Activated CD4-positive, alpha-beta T cell treated with anti-CD3 and anti-CD28 coated beads for 4 hours (primary cell): ENCODE measurements at regions not wholly inside any gene's neighbourhood (a gene's known extent, or its start where the extent isn't known, plus 50 kb on each side); places are given as distances from the start of the nearest gene placed in this dataset.

Experiments used
- DNase-seq, 2 donors: peaks; one replicate each; pipeline ENCODE4 v3.0.0-alpha.2; 2020

GRCh38 chr4:138851391-138852335 is 163.9 kb upstream of the NOCT start:
- DNase-seq: no peak

DNA sequence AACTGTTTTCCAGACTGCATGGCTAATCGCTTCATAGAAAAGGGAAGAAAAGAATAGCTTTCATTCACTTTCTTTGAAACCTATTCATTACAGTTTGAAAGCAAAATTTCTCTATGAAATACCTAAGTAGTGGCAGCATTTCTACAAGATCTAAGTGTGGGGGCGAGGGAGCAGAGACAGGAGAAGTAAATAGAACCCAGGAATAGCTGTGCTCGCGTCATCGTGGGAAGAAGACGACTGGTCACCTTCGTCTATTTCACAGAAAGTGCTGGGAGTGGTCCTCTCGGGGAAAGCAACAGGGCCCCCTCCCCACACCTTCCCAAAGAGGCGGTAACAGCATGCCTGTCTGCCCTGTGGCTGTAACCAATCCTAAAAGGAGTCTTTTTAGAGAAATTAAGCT is 169.9 kb upstream of the NOCT start:
- no peak for DNase-seq

DNA sequence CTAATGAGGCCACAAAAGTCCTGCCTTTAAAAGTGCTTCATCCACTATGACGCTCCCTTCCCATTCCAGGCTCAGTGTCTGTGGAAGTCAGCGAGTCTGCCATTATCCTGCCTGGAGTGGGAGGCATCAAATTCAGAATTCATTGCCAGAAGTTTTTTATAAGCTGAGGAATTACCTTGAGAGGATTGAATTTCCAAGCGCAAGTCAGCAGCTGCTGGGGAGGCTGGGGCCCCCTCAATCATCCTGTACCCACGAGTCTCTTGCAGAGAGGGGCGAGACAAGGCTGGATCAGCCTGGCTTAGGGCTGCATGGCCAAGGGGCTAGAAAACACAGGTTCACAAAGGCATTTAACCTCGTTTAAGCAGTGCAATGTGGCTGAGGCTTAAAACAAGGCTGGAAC is 170.5 kb upstream of the NOCT start:
- no peak for DNase-seq

DNA sequence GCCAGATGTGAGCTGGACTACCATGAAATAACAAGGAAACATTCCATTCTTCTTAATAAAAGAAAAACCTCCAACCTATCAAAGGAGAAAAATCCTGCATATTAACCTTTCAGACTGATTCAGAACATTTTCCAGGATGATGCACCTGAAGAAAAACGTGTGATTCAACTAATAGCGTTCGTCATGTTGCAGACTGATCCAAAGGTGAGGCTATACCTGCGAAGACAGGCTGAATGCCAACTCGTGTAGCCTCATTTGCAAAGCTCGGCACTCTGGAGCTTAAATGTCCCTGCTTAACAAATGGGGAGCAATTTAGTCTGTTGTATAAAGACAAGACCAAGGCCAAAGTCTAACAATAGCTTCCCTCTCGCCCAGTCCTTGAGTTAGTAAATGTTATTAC is 172.0 kb upstream of the NOCT start:
- no peak for DNase-seq

DNA sequence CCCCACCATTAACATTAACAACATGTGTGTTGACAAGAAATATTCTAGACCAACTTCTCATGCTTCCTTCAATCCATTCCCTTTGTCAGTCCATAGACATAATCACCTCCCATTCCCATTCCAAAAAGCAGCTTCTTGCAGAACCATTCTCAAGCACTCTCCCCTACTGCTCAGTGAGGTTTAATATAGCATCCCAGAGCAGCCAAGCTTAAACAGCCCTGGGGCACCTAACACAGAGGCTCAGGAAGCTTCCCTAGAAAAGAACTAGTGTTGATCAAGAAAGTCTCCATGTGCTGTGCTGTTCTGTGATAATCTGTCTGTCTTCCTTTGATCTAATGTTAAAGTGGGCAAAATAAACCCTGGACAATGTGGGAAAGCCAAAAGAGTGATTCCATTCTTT is 174.2 kb upstream of the NOCT start:
- no peak for DNase-seq

DNA sequence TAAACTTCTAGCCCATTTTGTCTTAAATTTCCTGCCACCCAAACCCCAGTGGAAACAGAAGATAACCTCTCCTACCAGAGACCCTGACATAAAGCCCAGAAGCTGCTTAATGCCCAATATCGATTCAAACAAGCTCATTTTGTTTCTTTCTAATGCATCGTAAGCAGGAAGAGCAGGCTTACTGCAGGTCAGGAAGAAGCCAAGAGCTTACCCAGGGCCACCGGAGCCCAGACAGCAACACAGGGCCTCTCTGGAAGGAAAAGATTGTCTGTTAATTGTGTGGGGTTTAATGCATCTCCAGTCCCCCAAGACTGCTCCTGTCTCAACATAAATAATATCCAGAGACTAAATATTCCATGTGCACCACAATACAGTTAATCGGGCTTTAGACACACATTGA is 177.3 kb upstream of the NOCT start:
- no peak for DNase-seq

GRCh38 chr4:138835832-138836533 is 179.6 kb upstream of the NOCT start:
- DNase-seq: no peak

DNA sequence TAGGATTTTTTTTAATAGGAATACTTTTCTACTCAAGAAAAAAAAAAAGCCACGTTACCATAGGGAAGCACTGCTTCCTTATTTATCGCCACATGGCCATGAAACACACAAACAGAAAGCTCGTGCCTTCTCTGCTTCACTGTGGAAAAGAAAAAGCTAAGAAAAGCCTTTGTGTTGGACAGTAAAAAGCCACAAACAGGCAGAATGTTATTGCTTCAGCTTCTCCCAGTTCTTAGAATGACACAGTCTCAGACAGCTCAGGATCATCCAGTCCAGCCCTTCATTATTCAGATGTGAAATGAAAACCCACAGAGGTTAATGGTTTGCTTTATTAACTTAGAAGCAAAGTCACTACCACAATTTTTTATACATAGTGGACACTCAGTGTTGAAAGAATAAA is 181.6 kb upstream of the NOCT start:
- DNase-seq: no peak

- no peak for DNase-seq
These were observed 183.0 kb upstream of the NOCT start for GRCh38 chr4:138832563-138832962.

DNA sequence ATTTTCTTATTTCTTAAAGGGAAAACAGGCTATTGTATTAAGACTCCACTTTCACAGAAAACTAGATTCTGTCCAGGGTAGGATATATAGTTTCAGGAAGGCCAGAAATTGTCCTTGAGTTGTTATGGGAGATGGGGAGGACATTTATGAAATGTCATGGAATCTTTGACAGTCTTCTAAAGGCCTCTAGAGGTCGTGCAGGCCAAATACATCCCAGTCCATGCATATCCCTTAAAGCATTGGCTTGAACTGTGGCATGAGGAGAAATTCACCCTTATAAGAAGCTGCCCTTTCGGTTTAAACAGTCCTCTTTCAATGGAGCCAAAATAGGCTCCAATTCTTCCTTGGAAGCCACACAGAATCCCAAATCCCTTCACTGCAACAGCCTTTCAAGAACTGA is 183.6 kb upstream of the NOCT start:
- no peak for DNase-seq

DNA sequence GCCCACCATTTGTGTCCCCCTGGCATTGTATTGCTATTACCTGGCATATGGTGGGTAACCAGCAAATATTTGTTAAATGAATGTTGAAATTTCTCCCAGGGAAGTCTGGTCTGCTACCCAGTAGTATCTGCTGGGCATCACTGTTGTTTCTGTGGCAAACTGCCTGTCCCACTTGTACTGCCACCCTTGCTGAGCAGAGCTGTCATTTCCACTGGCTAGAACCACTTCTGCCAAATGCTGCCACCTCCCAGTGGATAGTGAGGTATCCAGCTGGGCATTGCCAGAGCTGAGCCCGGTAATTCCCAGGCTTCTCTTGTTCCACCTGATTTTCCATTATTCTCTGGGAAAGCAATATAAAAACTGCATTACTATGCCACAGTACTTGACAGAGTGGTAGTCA is 186.7 kb upstream of the NOCT start:
- DNase-seq: no peak

DNA sequence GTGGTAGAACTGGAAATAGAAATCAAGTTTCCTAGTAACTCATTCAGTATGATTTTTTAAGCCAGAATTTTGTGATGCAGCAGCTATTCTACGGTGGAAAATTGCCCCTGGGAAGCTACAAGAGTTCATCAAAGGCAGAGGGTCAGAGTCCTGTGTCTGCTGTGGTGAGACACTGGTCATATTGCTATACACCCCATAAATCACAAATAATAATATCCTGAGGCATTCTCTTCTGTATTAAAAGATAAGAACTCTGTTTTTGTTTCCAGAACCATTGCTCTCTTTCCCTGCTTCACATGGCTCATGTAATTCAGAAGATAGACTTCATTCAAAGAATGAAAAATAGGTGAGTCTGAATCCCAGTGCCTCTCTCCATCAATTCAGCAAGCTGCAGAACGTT is 188.8 kb upstream of the NOCT start:
- DNase-seq: no peak

- no peak for DNase-seq
These were observed 189.3 kb upstream of the NOCT start for GRCh38 chr4:138826322-138826721.

DNA sequence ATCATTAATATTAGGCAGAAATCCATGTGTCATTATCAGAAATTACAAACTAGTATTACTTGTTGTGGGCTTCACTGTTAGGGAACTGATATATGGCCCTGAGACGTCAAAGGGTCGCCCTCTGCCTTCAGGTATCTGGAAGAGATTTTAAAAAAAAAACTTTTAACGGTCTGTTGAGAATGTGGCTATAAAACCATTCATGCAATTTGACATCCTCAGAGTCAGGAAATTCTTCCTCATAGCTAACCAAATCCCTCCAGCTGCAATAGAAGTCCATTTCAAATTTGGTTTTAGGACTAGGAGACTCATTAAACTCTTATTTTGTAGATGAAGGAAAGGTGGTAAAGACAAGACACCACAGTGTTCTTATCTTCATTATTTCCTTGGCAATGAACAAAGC is 194.2 kb upstream of the NOCT start:
- no peak for DNase-seq

GRCh38 chr4:138816875-138817274 is 198.7 kb upstream of the NOCT start:
- no peak for DNase-seq

DNA sequence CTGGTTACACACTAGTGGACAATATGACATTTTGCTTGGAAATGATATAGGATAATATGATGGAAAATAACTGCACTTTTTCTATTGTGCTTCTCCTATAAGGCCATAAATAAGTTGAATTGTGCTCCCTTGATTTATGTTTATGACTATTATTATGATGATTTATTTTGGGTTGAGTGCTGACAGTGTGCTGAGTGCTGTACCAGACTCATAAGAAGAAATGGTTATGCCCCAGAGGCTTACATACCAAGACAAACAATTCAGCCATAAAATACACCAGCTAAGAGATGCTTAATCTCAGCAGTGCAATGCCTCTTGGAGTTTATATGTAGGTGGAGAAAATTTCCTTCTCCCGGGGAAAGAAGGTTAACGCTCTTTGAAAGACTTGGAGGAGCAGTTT is 199.8 kb upstream of the NOCT start:
- DNase-seq: no peak

DNA sequence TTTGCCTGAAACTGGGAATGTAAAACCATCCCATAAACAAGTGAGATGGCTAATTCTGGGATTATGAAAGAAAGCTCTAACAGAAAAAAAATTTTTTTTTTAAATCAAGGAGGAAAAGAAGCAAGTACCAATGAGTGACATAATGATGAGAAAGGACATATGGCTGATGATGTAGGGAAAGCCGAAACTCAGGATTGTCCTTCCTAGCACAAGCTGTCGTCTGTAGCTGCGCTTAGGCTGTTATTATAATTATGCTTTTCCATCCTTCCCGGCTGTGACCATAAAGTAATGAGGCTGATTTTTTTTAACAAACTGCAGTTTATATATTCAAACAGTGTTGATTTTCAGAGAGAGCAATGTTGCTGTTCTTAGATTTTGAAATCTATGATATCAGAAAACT is 209.8 kb upstream of the NOCT start:
- DNase-seq: no peak

DNA sequence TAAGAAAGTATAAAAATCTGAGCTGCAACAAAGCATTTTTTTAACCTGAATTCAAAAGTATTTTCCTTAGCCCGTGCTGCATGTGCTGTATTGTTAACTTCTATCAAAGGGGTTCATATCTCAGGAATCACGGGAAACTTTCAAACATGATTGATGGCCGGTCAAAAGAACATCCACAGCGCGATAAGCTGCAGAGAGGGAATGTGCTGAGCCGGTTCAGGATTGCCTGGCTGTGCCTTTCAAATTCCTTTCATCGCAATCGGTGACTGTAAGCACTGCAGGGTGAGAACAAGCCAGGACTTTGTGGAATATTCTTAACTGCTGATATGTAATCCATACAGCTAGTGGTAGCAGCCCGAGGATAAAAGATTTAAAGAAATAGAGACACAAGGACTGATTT is 210.9 kb upstream of the NOCT start:
- no peak for DNase-seq

DNA sequence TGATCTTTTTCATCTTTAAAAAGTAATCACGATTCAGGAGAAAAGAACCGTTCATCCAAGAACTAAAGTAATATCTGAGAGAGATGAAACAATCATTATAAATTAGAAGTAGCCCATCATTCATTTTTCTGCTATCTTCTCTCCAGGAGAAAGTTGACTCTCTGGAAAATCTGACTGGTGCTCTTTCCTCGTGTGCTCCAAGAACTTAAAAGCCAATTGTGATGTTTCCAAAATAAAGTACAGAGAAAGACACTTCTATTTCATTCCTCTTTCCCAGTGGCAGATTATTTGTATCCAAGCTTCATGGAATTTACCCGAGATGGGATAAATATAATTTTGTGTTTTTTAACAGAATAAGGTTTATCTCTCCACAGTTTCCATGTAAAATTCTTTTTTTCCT is 212.5 kb upstream of the NOCT start:
- DNase-seq: no peak

DNA sequence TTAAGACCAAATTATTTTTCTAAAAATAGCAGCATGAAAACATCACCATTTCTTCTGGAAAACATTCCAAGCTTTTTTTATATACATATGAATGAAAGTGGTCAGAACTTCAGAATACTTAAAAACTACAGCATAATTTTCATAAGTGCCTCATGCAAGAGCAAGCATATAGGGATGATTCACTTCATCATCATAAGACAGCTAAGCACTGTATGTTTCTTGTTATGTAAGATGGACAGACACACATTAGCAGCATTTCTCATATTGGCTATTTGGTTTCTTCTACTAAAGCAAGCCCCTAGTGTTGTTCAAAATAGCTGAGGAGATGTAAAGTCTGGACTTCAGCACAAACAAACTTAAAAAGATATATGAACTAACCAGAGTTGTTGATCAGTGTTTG is 213.1 kb upstream of the NOCT start:
- no peak for DNase-seq

- no peak for DNase-seq
These were observed 215.2 kb upstream of the NOCT start for GRCh38 chr4:138800421-138800820.

DNA sequence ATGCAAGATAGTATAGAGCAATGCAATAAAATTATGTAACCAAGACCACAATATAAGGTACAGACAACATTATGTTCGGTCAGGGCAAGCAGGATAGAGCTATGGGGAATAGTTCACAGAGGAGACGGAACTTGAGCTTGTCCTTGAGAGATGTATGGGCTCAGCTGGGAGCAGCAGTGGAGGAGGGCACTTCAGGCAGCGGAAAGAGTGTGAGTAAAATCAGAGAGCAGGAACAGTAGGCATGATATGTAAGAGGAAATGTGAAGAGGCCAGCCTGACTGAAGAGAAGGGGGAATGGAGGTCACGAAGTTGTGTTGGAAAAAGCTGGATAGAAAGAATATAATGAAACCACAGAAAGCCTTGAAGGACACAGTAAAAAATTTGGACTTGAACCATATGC is 217.2 kb upstream of the NOCT start:
- no peak for DNase-seq

GRCh38 chr4:138797646-138798045 is 217.9 kb upstream of the NOCT start:
- DNase-seq: no peak

DNA sequence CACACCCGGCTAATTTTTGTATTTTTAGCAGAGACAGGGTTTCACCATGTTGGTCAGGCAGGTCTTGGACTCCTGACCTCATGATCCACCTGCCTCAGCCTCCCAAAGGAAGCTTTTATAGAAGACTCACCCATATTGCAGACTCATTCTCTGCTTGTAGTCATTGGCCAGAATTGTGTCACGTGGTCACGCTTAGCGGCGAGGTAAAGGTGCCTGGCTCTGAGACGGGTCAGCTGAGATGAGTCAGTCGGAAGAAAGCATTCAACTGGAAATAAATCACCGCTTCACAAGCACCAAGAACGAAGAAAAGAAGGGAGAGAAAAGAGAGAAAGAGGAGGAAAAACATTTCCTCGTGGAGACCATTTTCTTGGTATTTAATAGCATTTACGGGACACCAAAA is 218.8 kb upstream of the NOCT start:
- DNase-seq: no peak
